ENCODE measurements at regions not wholly inside any gene's neighbourhood (a gene's known extent, or its start where the extent isn't known, plus 50 kb on each side); places are given as distances from the start of the nearest gene placed in this dataset.
"Not testable (repeated sequence)": the region's sequence is repeated elsewhere in the genome, so short reads cannot be mapped to it uniquely, and the experiment has no call there.

GRCh38 chr14:38669027-38669426 is 413.1 kb upstream of the CLEC14A start:
- Histone ChIP-seq H3K27me3 (no peaks in the 10 kb centered on the region), H3K4me1 (no peaks in the 10 kb centered on the region), H3K4me3 (no peak overlapping the region), H3K36me3 (replicated peaks in 1 of 2; ENCODE audit: insufficient read depth in 1 of 2, low read depth in 2 of 2) (no peaks in the 10 kb centered on the region), H3K9me3 (no peaks in the 10 kb centered on the region), H3K27ac (no peak overlapping the region)
- intact Hi-C loops (cut with DNase I): no loop called here
- no peak for TF ChIP-seq POLR2A (IDR thresholded peaks at IDR 0.05)
- DNase-seq (no peak), ATAC-seq (no peak)
- WGBS, 2 donors: 45 to 62% methylated on average over 3 of the region's 3 CpGs

- Histone ChIP-seq H3K27me3 (no peaks in the 10 kb centered on the region), H3K36me3 (replicated peaks in 1 of 2; ENCODE audit: insufficient read depth in 1 of 2, low read depth in 2 of 2) (no peaks in the 10 kb centered on the region), H3K4me3 (no peak overlapping the region), H3K9me3 (no peaks in the 10 kb centered on the region), H3K27ac (no peak overlapping the region), H3K4me1 (peaks cover 13% of the 10 kb centered on the region)
- 0 to 17% methylated on average over 1 of the region's 1 CpG for WGBS, 2 donors
- ATAC-seq (no peak), DNase-seq (no peak)
- intact Hi-C loops (cut with DNase I): no loop called here
- TF ChIP-seq CTCF (IDR thresholded peaks at IDR 0.05) (no peak), POLR2A (IDR thresholded peaks at IDR 0.05) (no peak)
These were observed 407.5 kb upstream of the CLEC14A start for GRCh38 chr14:38663382-38663781.

- 64 to 74% methylated on average over 3 of the region's 3 CpGs for WGBS, 2 donors
- DNase-seq: no peak
These were observed 406.9 kb upstream of the CLEC14A start for GRCh38 chr14:38662781-38663180.

GRCh38 chr14:38646391-38646790 is 390.5 kb upstream of the CLEC14A start:
- H3K27ac ChIP-seq: no peak overlapping the region
- ATAC-seq: no peak
- H3K27me3 ChIP-seq: no peaks in the 10 kb centered on the region
- 60 to 65% methylated on average over 2 of the region's 2 CpGs for WGBS, 2 donors
- TF ChIP-seq POLR2A (IDR thresholded peaks at IDR 0.05) (no peak), CTCF (IDR thresholded peaks at IDR 0.05) (no peak)
- no peak overlapping the region for H3K4me3 ChIP-seq
- intact Hi-C loops (cut with DNase I): no loop called here
- DNase-seq: no peak
- H3K9me3 ChIP-seq: no peaks in the 10 kb centered on the region
- no peaks in the 10 kb centered on the region for H3K4me1 ChIP-seq
- no peaks in the 10 kb centered on the region for H3K36me3 ChIP-seq (replicated peaks in 1 of 2; ENCODE audit: insufficient read depth in 1 of 2, low read depth in 2 of 2)

More at GRCh38 chr14:38662781-38663180, 406.9 kb upstream of the CLEC14A start:
- Histone ChIP-seq H3K27ac (no peak overlapping the region), H3K36me3 (replicated peaks in 1 of 2; ENCODE audit: insufficient read depth in 1 of 2, low read depth in 2 of 2) (no peaks in the 10 kb centered on the region), H3K9me3 (no peaks in the 10 kb centered on the region), H3K4me3 (no peak overlapping the region), H3K27me3 (no peaks in the 10 kb centered on the region), H3K4me1 (peaks cover 13% of the 10 kb centered on the region)
- no peak for ATAC-seq
- TF ChIP-seq POLR2A (IDR thresholded peaks at IDR 0.05) (no peak), CTCF (IDR thresholded peaks at IDR 0.05) (no peak)
- intact Hi-C loops (cut with DNase I): no loop called here

- intact Hi-C loops (cut with DNase I); H3K36me3 ChIP-seq (replicated peaks in 1 of 2; ENCODE audit: insufficient read depth in 1 of 2, low read depth in 2 of 2); H3K4me1 ChIP-seq; H3K9me3 ChIP-seq; ATAC-seq; DNase-seq; H3K27me3 ChIP-seq; H3K4me3 ChIP-seq; H3K27ac ChIP-seq: not testable (repeated sequence)
- WGBS, 2 donors: 88 to 91% methylated on average over 18 to 19 of the region's 19 CpGs
These were observed 379.0 kb upstream of the CLEC14A start for GRCh38 chr14:38634913-38635312.

- ATAC-seq: no peak
- no peak for DNase-seq
- Histone ChIP-seq H3K4me1 (no peaks in the 10 kb centered on the region), H3K27me3 (no peaks in the 10 kb centered on the region), H3K36me3 (replicated peaks in 1 of 2; ENCODE audit: insufficient read depth in 1 of 2, low read depth in 2 of 2) (no peaks in the 10 kb centered on the region), H3K4me3 (no peak overlapping the region), H3K9me3 (peaks cover 0 to 9% (median 0%) of the 10 kb centered on the region in 3 donors), H3K27ac (no peak overlapping the region)
- intact Hi-C loops (cut with DNase I): no loop called here
- 68 to 81% methylated on average over 3 of the region's 3 CpGs for WGBS, 2 donors
- TF ChIP-seq CTCF (IDR thresholded peaks at IDR 0.05): no peak
- no peak for TF ChIP-seq POLR2A (IDR thresholded peaks at IDR 0.05)
These were observed 373.5 kb upstream of the CLEC14A start for GRCh38 chr14:38629412-38629811.

Data from body of pancreas (tissue), 4 donors.